SK-N-MC (cell line): ENCODE measurements at regions not wholly inside any gene's neighbourhood (a gene's known extent, or its start where the extent isn't known, plus 50 kb on each side); places are given as distances from the start of the nearest gene placed in this dataset.

Source experiments
- DNase-seq: peaks from one replicate; pipeline ENCODE4 v3.0.0-alpha.2; 2011; ENCODE audit warnings: low read depth, low spot score
- H3K27ac ChIP-seq: fragments of 200-600 bp; sonication (generic); 2 replicates; pipeline ENCODE4 v1.5.1; 2016; ENCODE audit warnings: mixed run types
- H3K36me3 ChIP-seq: fragments of 200-600 bp; sonication (generic); 2 replicates; pipeline ENCODE4 v1.6.1; 2017; ENCODE audit warnings: antibody characterized with exemption, low read length, mixed read lengths; ENCODE audit not compliant: insufficient read depth
- H3K4me3 ChIP-seq: fragments of 200-600 bp; sonication (generic); 2 replicates; pipeline ENCODE4 v1.5.1; 2016
- H3K9ac ChIP-seq: fragments of 200-600 bp; sonication (generic); 2 replicates; pipeline ENCODE4 v1.8.0; 2017; ENCODE audit warnings: mixed run types, mixed read lengths; ENCODE audit not compliant: insufficient read length
- H3K9me3 ChIP-seq: fragments of 200-600 bp; sonication (generic); 2 replicates; pipeline ENCODE4 v1.6.1; 2017; ENCODE audit warnings: low read depth, mild to moderate bottlenecking, antibody characterized with exemption, low read length, moderate library complexity, mixed read lengths
- EZH2 ChIP-seq: fragments of 200-600 bp; sonication (generic); IDR thresholded peaks from one replicate; pipeline ENCODE4 v1.6.1; 2017; ENCODE audit warnings: antibody characterized with exemption
- FOXP2 ChIP-seq: optimal IDR thresholded peaks from 2 replicates; pipeline ENCODE3; 2011; ENCODE audit warnings: mild to moderate bottlenecking, moderate library complexity; ENCODE audit not compliant: insufficient read depth; ENCODE audit errors: extremely low read length, control extremely low read depth
- POLR2AphosphoS5 ChIP-seq: IDR thresholded peaks from 2 replicates; pipeline ENCODE4 v1.6.1; 2012; ENCODE audit warnings: mild to moderate bottlenecking, low read depth, low read length, borderline replicate concordance

DNA sequence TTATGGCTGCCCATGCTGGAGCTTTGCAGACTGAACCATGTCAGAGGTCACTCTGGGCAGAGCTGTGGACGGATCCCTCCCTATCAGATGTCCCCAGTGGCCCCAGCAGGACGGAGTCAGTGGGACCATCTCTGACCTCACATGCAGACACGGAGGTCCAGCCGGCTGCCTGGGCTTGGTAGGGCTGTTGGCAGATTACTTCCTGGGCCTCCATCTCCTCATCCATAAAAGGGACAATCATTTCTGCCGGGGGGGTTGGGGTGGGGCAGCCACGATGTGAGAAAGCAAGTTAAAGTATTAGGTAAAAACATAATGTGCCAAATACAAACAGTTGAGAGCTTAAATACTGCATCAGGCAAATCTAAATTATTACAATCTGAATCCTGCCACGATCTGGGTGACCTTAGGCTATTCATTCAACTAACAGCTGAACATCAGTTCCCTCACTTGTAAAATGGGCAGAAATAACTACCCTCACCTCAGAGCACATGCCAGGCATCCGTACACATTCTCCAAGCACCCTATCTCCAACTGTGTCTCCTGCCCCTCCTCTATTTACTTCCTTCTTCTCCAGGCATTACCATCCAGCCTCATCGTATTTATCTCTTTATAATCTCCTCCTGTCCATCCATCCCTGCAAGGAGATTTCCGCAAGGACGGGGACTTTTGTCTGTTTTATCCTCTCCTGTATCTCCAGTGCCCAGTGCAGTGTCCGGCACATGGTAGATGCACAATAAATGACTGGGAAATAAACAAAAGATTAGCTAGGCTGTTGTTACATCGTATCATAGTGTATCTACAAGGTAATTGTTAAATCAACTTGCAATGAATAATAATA, 192.3 kb upstream of the FOXF1 start:
- H3K9me3 ChIP-seq = no peaks in the 10 kb centered on the region
- no peaks in the 10 kb centered on the region for H3K36me3 ChIP-seq
- DNase-seq = no peak
- TF ChIP-seq POLR2AphosphoS5 (no peak), FOXP2 (no peak), EZH2 (no peak)
- H3K9ac ChIP-seq = no peak overlapping the region
- H3K4me3 ChIP-seq = no peak overlapping the region
- H3K27ac ChIP-seq = no peak overlapping the region

DNA sequence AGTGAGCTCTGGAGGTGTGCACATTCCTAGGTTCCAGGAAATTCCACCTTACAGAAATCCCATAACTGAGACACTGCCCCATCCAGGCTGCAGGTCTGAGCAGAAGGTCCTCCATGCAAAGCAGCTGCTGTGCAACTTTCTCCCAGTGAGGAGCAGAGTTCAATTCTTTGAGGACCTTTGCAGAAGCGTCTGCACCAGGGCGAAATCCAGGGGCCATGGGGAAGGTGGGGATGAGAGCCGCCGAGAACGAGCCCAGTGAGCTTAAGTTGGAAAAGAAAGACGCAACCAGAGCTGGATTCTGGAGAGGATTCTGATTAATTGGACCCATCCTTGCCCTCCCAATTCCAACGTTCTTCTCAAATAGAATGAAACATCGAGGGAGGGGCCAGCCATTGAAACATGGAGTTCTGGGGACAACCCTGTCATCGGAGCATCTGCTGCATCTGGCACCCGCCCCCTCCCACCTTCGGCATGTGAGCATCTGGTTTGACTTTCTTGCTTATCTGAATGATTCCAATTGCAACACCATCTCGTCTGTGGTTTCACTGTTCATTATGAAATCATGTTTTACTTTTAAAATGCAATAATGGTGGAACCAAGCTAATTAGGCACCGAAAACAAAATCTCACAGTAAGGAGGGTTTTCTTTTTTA, 190.6 kb upstream of the FOXF1 start:
- no peak overlapping the region for H3K4me3 ChIP-seq
- H3K9ac ChIP-seq = no peak overlapping the region
- no peak for DNase-seq

DNA sequence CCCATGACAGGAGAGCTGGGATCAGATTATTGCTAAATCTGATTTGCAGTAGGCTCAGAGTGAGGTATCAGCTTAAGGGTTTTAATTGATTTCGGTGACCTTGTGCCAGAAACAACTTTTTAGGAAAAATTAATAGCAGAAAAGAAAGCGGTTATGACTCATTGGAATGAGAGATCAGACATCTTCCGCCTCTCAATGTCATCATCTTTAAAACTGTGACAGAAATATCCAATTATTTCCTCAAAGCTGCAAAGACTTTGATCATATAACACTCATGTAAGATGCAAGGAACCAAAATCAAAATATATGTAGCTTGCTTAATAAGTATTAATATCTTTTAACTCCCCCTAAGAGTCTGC, 190.1 kb upstream of the FOXF1 start:
- Histone ChIP-seq H3K4me3 (no peak overlapping the region), H3K9me3 (no peaks in the 10 kb centered on the region), H3K27ac (no peak overlapping the region), H3K36me3 (no peaks in the 10 kb centered on the region), H3K9ac (no peak overlapping the region)
- TF ChIP-seq FOXP2 (no peak), EZH2 (no peak), POLR2AphosphoS5 (no peak)
- no peak for DNase-seq

More for the DNA sequence above, 190.6 kb upstream of the FOXF1 start:
- H3K27ac ChIP-seq = no peak overlapping the region
- H3K36me3 ChIP-seq = no peaks in the 10 kb centered on the region
- H3K9me3 ChIP-seq = no peaks in the 10 kb centered on the region
- TF ChIP-seq EZH2 (no peak), POLR2AphosphoS5 (no peak), FOXP2 (no peak)

DNA sequence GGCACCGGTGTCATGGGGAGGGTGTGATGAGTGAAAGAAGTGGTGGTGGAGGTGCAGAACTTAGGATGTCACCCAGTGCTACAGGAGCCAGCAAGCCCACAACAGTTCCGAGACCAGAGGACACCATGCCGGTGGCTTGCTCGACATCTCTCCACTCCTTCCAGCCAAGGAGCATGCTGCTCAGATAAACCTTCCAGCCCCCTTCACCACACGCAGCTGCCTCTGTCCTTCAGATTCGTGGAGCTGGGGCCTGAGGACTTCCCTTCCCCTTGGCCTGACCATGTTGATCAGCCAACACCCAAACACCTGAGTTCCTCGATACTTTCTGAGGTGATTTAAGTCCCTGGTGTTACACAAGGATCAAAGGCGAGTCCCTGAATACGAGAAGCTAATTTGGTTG, 188.8 kb upstream of the FOXF1 start:
- Histone ChIP-seq H3K36me3 (no peaks in the 10 kb centered on the region), H3K9me3 (no peaks in the 10 kb centered on the region), H3K9ac (no peak overlapping the region), H3K27ac (no peak overlapping the region), H3K4me3 (no peak overlapping the region)
- DNase-seq = no peak
- TF ChIP-seq FOXP2 = no peak
- TF ChIP-seq POLR2AphosphoS5 = no peak
- TF ChIP-seq EZH2 = no peak

DNA sequence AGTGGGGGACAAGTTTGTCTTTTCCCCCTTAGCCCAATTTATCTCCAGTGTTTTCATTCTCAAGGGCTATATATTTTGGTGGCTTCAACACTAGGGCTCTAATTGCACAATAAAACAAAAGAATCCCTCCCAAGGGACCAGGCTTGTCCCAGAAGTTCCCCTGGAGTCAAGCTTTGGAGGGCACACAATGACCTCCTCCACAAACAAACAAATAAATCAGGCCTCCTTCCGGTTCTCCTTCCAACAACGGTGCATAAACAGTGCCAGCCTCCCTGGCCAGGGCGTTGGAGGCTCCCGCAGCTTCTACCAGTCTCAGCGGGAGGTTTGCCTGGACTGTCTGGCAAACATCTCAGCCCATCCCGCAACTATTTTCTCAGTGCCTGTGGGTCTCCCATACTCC, 188.0 kb upstream of the FOXF1 start:
- Histone ChIP-seq H3K9me3 (no peaks in the 10 kb centered on the region), H3K4me3 (no peak overlapping the region), H3K36me3 (no peaks in the 10 kb centered on the region), H3K9ac (no peak overlapping the region), H3K27ac (no peak overlapping the region)
- DNase-seq = no peak
- no peak for TF ChIP-seq POLR2AphosphoS5
- TF ChIP-seq EZH2 = no peak
- no peak for TF ChIP-seq FOXP2

DNA sequence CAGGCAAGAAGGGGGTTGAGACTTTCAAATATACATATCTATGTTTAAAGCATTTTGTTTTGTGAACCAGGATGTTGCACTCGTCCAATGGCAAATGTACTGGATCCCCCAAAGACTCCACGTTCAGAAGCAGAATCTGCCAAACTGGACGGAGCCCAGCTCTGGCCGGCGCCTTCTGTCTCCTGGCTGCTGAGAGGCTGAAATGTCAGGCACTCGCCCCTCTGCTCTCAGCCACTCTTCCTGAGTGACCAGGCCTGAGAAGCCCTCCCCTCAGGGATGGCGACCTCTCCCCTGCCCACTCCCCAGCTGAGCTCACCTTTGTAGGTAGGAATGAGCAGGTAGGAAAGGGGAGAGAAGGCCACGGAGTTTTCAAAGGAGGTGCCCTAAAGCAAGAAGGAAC, 187.5 kb upstream of the FOXF1 start:
- Histone ChIP-seq H3K36me3 (no peaks in the 10 kb centered on the region), H3K27ac (no peak overlapping the region), H3K4me3 (no peak overlapping the region), H3K9me3 (no peaks in the 10 kb centered on the region), H3K9ac (no peak overlapping the region)
- no peak for TF ChIP-seq POLR2AphosphoS5
- no peak for TF ChIP-seq FOXP2
- no peak for DNase-seq

DNA sequence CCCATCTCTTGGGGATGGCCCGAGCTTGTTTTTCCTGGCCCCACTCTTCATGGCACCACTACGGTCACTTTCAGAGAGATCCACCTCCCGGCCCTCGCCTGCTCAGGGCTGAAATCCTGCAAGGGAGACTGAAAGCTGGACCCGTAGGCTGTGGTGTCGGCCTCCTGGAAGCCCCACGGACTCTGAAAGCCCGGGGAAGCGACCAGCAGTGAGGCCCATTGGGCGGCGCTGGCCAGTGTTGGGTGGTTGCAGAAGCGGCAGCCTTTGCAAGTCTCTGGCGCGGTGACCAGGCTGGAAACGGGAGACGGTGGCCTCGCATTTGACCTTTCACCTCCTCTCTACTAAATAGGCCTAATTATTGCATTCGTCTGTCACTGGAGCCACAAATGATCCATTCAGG, 186.0 kb upstream of the FOXF1 start:
- no peak overlapping the region for H3K4me3 ChIP-seq
- no peak for DNase-seq
- no peak for TF ChIP-seq FOXP2
- no peak for TF ChIP-seq EZH2
- no peak for TF ChIP-seq POLR2AphosphoS5

DNA sequence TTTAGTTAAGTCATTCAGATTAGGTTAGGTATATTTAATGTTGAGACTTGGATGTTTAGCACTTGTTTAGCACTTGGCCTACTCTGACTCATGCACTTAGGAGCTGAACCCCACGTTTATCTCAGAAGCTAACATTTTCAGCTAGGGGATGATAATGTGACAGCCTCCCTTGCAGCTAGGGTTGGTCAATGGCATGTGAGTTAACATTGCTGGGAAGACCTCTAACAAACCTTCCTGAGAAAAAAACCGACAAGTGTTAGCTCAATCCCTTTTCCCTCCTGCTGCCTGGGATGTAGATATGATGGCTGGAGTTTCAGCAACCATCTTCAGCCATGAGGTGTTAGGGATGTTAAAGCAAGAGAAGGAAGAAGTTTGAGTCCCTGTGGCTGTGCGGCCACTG, 185.0 kb upstream of the FOXF1 start:
- no peak for DNase-seq
- Histone ChIP-seq H3K36me3 (no peaks in the 10 kb centered on the region), H3K9ac (no peak overlapping the region), H3K9me3 (no peaks in the 10 kb centered on the region), H3K4me3 (no peak overlapping the region), H3K27ac (no peak overlapping the region)
- TF ChIP-seq POLR2AphosphoS5 = no peak
- TF ChIP-seq EZH2 = no peak

More for the DNA sequence above, 186.0 kb upstream of the FOXF1 start:
- Histone ChIP-seq H3K27ac (no peak overlapping the region), H3K36me3 (no peaks in the 10 kb centered on the region), H3K9me3 (no peaks in the 10 kb centered on the region), H3K9ac (no peak overlapping the region)

DNA sequence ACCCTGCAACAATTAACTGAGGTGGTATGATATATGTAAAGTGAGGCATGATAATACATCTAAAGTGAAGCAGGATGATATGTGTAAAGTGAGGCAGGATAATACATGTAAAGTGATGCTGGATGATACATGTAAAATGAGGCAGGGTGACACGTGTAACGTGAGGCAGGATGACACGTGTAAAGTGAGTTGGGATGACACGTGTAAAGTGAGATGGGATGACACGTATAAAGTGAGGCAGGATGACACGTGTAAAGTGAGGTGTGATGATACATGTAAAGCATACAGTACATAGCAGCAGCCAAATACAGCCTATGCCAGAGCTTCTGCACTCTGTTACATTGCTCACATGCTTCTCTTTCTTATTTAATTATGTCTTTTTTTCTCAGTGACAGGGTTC, 184.4 kb upstream of the FOXF1 start:
- H3K27ac ChIP-seq = no peak overlapping the region

More for the DNA sequence above, 184.4 kb upstream of the FOXF1 start:
- DNase-seq = no peak
- no peaks in the 10 kb centered on the region for H3K36me3 ChIP-seq
- no peak overlapping the region for H3K4me3 ChIP-seq
- no peak overlapping the region for H3K9ac ChIP-seq
- TF ChIP-seq EZH2 (no peak), POLR2AphosphoS5 (no peak), FOXP2 (no peak)
- H3K9me3 ChIP-seq = no peaks in the 10 kb centered on the region
